IMR-90 (cell line): ENCODE measurements at regions not wholly inside any gene's neighbourhood (a gene's known extent, or its start where the extent isn't known, plus 50 kb on each side); places are given as distances from the start of the nearest gene placed in this dataset.

ENCODE experiments used
- ATAC-seq: fragments of 200-7000 bp; cut with Tn5 transposase; 2 replicates; pipeline ENCODE4 v1.9.1; 2020; ENCODE audit warnings: low read depth, mild to moderate bottlenecking, moderate library complexity
- BruUV-seq: library from RNA; stranded (reverse); fragments of 400-500 nt; replicated peaks from 2 replicates; lab custom pipeline; 2021; lab: Mats Ljungman, UMichigan
- CTCF ChIA-PET: fragments of 300-600 bp; formaldehyde crosslinking; extraction: SDS; loops from one replicate; lab custom pipeline; 2021; ENCODE audit warnings: antibody characterized with exemption; lab: Yijun Ruan, JAX
- POLR2A ChIA-PET: fragments of 300-600 bp; sonication (Branson Sonifier 250); formaldehyde crosslinking; loops from one replicate; lab custom pipeline; 2022; ENCODE audit warnings: antibody characterized with exemption; ENCODE audit not compliant: unreplicated experiment; lab: Charles Lee
- DNase-seq: peaks from one replicate; pipeline ENCODE4 v3.0.0; 2013
- H2AFZ ChIP-seq: replicated peaks from 2 replicates; pipeline ENCODE3; 2013; ENCODE audit warnings: low read length, mild to moderate bottlenecking; ENCODE audit not compliant: poor library complexity
- H2AK5ac ChIP-seq: 2 replicates; pipeline ENCODE4 v1.6.1; 2013; ENCODE audit warnings: low read depth, low read length, inconsistent platforms
- H2AK9ac ChIP-seq: replicated peaks from 2 replicates; pipeline ENCODE3; 2013; ENCODE audit warnings: mild to moderate bottlenecking, low read depth, low read length, moderate library complexity; ENCODE audit not compliant: poor library complexity
- H2BK120ac ChIP-seq: 2 replicates; pipeline ENCODE4 v1.6.1; 2013; ENCODE audit warnings: low read depth, low read length, inconsistent platforms
- H2BK15ac ChIP-seq: 3 replicates; pipeline ENCODE4 v1.6.1; 2013; ENCODE audit warnings: low read depth, low read length, inconsistent platforms
- H2BK20ac ChIP-seq: 2 replicates; pipeline ENCODE4 v1.6.1; 2013; ENCODE audit warnings: low read depth, mild to moderate bottlenecking, inconsistent platforms, low read length, moderate library complexity
- H2BK5ac ChIP-seq: 2 replicates; pipeline ENCODE4 v1.6.1; 2013; ENCODE audit warnings: mild to moderate bottlenecking, low read depth, low read length, inconsistent platforms; ENCODE audit not compliant: poor library complexity, severe bottlenecking
- H3K14ac ChIP-seq: replicated peaks from 2 replicates; pipeline ENCODE4 v1.6.1; 2013; ENCODE audit warnings: low read depth, low read length, inconsistent platforms
- H3K18ac ChIP-seq: 2 replicates; pipeline ENCODE4 v1.6.1; 2013; ENCODE audit warnings: low read depth, low read length, control low read depth
- H3K23ac ChIP-seq: 2 replicates; pipeline ENCODE4 v1.6.1; 2013; ENCODE audit warnings: low read depth, low read length, inconsistent platforms
- H3K27ac ChIP-seq: 2 replicates; pipeline ENCODE4 v1.5.1; 2013; ENCODE audit warnings: mild to moderate bottlenecking, control low read depth, low read length; ENCODE audit not compliant: insufficient read depth
- H3K27me3 ChIP-seq: 2 replicates; pipeline ENCODE4 v1.6.1; 2013; ENCODE audit warnings: low read length; ENCODE audit not compliant: control insufficient read depth, insufficient read depth
- H3K36me3 ChIP-seq: 2 replicates; pipeline ENCODE4 v1.6.1; 2013; ENCODE audit warnings: low read length, mixed read lengths; ENCODE audit not compliant: control insufficient read depth, insufficient read depth
- H3K4ac ChIP-seq: 2 replicates; pipeline ENCODE4 v1.6.1; 2013; ENCODE audit warnings: low read depth, low read length, inconsistent platforms
- H3K4me1 ChIP-seq: 2 replicates; pipeline ENCODE4 v1.6.1; 2013; ENCODE audit warnings: low read length, mixed read lengths; ENCODE audit not compliant: control insufficient read depth, insufficient read depth
- H3K4me2 ChIP-seq: 2 replicates; pipeline ENCODE4 v1.6.1; 2013; ENCODE audit warnings: low read depth, mild to moderate bottlenecking, control low read depth, low read length, moderate library complexity
- H3K4me3 ChIP-seq: 2 replicates; pipeline ENCODE4 v1.5.1; 2013; ENCODE audit warnings: low read depth, mild to moderate bottlenecking, control low read depth, low read length, moderate library complexity; ENCODE audit not compliant: insufficient read depth
- H3K56ac ChIP-seq: 2 replicates; pipeline ENCODE4 v1.6.1; 2013; ENCODE audit warnings: low read length, inconsistent platforms; ENCODE audit not compliant: insufficient read depth; ENCODE audit errors: extremely low read depth
- H3K79me1 ChIP-seq, 2 experiments: 2 replicates each; pipeline ENCODE4 v1.6.1; 2013; ENCODE audit warnings: low read length in 2 of 2, inconsistent platforms in 1 of 2, low read depth in 1 of 2
- H3K9ac ChIP-seq: 2 replicates; pipeline ENCODE4 v1.6.1; 2013; ENCODE audit warnings: low read depth, low read length, control low read depth
- H3K9me1 ChIP-seq: 2 replicates; pipeline ENCODE4 v1.6.1; 2013; ENCODE audit warnings: low read length, inconsistent platforms; ENCODE audit not compliant: insufficient read depth
- H3K9me3 ChIP-seq: 2 replicates; pipeline ENCODE4 v1.6.1; 2013; ENCODE audit warnings: low read length; ENCODE audit not compliant: control insufficient read depth, insufficient read depth
- H4K20me1 ChIP-seq: 2 replicates; pipeline ENCODE4 v1.6.1; 2013; ENCODE audit warnings: low read length, inconsistent platforms; ENCODE audit not compliant: insufficient read depth
- H4K5ac ChIP-seq: 2 replicates; pipeline ENCODE4 v1.6.1; 2013; ENCODE audit warnings: mild to moderate bottlenecking, low read depth, low read length, control low read depth
- H4K8ac ChIP-seq, 2 experiments: 2 replicates each; pipeline ENCODE4 v1.6.1; 2013; ENCODE audit warnings: low read depth in 2 of 2, low read length in 2 of 2, control low read depth in 1 of 2, inconsistent platforms in 1 of 2
- H4K91ac ChIP-seq: 2 replicates; pipeline ENCODE4 v1.6.1; 2013; ENCODE audit warnings: low read depth, low read length, inconsistent platforms; ENCODE audit not compliant: insufficient read depth
- BHLHE40 ChIP-seq: fragments of 150-350 bp; IDR thresholded peaks from 2 replicates; pipeline ENCODE4 v1.6.1; 2016; ENCODE audit warnings: mild to moderate bottlenecking, low read depth, low read length
- CEBPB ChIP-seq: IDR thresholded peaks from 2 replicates; pipeline ENCODE4 v1.6.1; 2012; ENCODE audit warnings: low read depth, low read length, improper control_type of control experiment
- CHD1 ChIP-seq: IDR thresholded peaks from 2 replicates; pipeline ENCODE4 v1.6.1; 2012; ENCODE audit warnings: low read depth, low read length, improper control_type of control experiment
- ELK1 ChIP-seq: fragments of 150-350 bp; IDR thresholded peaks from 2 replicates; pipeline ENCODE4 v1.6.1; 2016; ENCODE audit warnings: low read depth, mild to moderate bottlenecking, low read length, moderate library complexity, borderline replicate concordance
- FOS ChIP-seq: fragments of 150-350 bp; IDR thresholded peaks from 2 replicates; pipeline ENCODE4 v1.6.1; 2016; ENCODE audit warnings: low read depth, low read length
- MAFK ChIP-seq: IDR thresholded peaks from 2 replicates; pipeline ENCODE4 v1.6.1; 2012; ENCODE audit warnings: low read depth, low read length, improper control_type of control experiment
- MAZ ChIP-seq: IDR thresholded peaks from 2 replicates; pipeline ENCODE4 v1.6.1; 2012; ENCODE audit warnings: low read depth, mild to moderate bottlenecking, low read length, improper control_type of control experiment, moderate library complexity, borderline replicate concordance
- MXI1 ChIP-seq: IDR thresholded peaks from 2 replicates; pipeline ENCODE4 v1.6.1; 2012; ENCODE audit warnings: low read depth, mild to moderate bottlenecking, low read length, moderate library complexity, borderline replicate concordance
- NFE2L2 ChIP-seq: fragments of 150-350 bp; IDR thresholded peaks from 2 replicates; pipeline ENCODE4 v1.6.1; 2016; ENCODE audit warnings: low read depth, mild to moderate bottlenecking, low read length
- POLR2A ChIP-seq: IDR thresholded peaks from 2 replicates; pipeline ENCODE4 v1.6.1; 2012; ENCODE audit warnings: mild to moderate bottlenecking, low read depth, low read length
- RAD21 ChIP-seq: IDR thresholded peaks from 2 replicates; pipeline ENCODE4 v1.6.1; 2012; ENCODE audit warnings: low read length, improper control_type of control experiment
- RCOR1 ChIP-seq: IDR thresholded peaks from 2 replicates; pipeline ENCODE4 v1.6.1; 2012; ENCODE audit warnings: mild to moderate bottlenecking, low read length, improper control_type of control experiment; ENCODE audit not compliant: insufficient replicate concordance
- RFX5 ChIP-seq: IDR thresholded peaks from 2 replicates; pipeline ENCODE4 v1.8.0; 2012; ENCODE audit warnings: low read depth, mild to moderate bottlenecking, low read length, moderate library complexity
- SMC3 ChIP-seq: fragments of 150-350 bp; IDR thresholded peaks from 2 replicates; pipeline ENCODE4 v1.6.1; 2016; ENCODE audit warnings: low read depth, mild to moderate bottlenecking, antibody characterized with exemption, low read length, moderate library complexity
- WGBS, 2 experiments: methylation state at CpG; one replicate each; pipeline versions ENCODE4 v1.1.5 to v1.1.7; 2013; ENCODE audit warnings: missing lambda C conversion rate in 2 of 2; ENCODE audit not compliant: insufficient read length in 1 of 2; ENCODE audit errors: extremely low coverage in 2 of 2; 5-methylcytosine and 5-hydroxymethylcytosine counted together
- dilution Hi-C: fragments of 300-500 bp; cut with HindIII; formaldehyde crosslinking; loops from one replicate; pipeline ENCODE4 v1.14.3; 2018; ENCODE audit warnings: low sequenced_read_pairs; ENCODE audit not compliant: unreplicated experiment
- in situ Hi-C: fragments of 300-500 bp; cut with MboI; formaldehyde crosslinking; loops from 3 replicates; pipeline ENCODE4 v1.14.3; 2019; ENCODE audit warnings: low sequenced_read_pairs, inconsistent platforms, mixed read lengths
- intact Hi-C: fragments of 100-400 bp; cut with micrococcal nuclease; formaldehyde crosslinking; loops from 2 replicates; pipeline ENCODE4 v1.10.0; 2022
- TF ChIP-seq, protein P1 (sequence below): fragments of 150-350 bp; IDR thresholded peaks from 2 replicates; pipeline ENCODE4 v1.6.1; 2017; ENCODE audit warnings: mild to moderate bottlenecking, antibody characterized with exemption, low read length, low read depth
- TF ChIP-seq, protein P2 (sequence below): conservative IDR thresholded peaks from 2 replicates; pipeline ENCODE4 v1.5.1; 2012; ENCODE audit warnings: mild to moderate bottlenecking, low read depth, low read length, improper control_type of control experiment

- no peaks in the 10 kb centered on the region for H3K36me3 ChIP-seq
- TF ChIP-seq ELK1 (no peak), NFE2L2 (no peak), RCOR1 (no peak), MXI1 (no peak), POLR2A (no peak), BHLHE40 (no peak), RFX5 (no peak), MAZ (no peak), MAFK (no peak), RAD21 (no peak), SMC3 (no peak), FOS (no peak), CEBPB (no peak), CHD1 (no peak)
- TF ChIP-seq, protein P1, sequence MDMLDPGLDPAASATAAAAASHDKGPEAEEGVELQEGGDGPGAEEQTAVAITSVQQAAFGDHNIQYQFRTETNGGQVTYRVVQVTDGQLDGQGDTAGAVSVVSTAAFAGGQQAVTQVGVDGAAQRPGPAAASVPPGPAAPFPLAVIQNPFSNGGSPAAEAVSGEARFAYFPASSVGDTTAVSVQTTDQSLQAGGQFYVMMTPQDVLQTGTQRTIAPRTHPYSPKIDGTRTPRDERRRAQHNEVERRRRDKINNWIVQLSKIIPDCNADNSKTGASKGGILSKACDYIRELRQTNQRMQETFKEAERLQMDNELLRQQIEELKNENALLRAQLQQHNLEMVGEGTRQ, result no peak
- TF ChIP-seq, protein P2, sequence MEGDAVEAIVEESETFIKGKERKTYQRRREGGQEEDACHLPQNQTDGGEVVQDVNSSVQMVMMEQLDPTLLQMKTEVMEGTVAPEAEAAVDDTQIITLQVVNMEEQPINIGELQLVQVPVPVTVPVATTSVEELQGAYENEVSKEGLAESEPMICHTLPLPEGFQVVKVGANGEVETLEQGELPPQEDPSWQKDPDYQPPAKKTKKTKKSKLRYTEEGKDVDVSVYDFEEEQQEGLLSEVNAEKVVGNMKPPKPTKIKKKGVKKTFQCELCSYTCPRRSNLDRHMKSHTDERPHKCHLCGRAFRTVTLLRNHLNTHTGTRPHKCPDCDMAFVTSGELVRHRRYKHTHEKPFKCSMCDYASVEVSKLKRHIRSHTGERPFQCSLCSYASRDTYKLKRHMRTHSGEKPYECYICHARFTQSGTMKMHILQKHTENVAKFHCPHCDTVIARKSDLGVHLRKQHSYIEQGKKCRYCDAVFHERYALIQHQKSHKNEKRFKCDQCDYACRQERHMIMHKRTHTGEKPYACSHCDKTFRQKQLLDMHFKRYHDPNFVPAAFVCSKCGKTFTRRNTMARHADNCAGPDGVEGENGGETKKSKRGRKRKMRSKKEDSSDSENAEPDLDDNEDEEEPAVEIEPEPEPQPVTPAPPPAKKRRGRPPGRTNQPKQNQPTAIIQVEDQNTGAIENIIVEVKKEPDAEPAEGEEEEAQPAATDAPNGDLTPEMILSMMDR, result no peak
- intact Hi-C loops (no loop called here), dilution Hi-C loops (no loop called here), in situ Hi-C loops (no loop called here)
- H3K4ac ChIP-seq, result no peak overlapping the region
- DNase-seq (no peak), ATAC-seq (no peak)
- no peak overlapping the region for H3K9ac ChIP-seq
- no peak overlapping the region for H3K4me3 ChIP-seq
- H4K5ac ChIP-seq, result no peak overlapping the region
- no peak overlapping the region for H3K56ac ChIP-seq
- H3K14ac ChIP-seq, result no peak overlapping the region
- 60% methylated on average over 2 of the region's 29 CpGs; no CpG with 5 or more reads in 1 of the 2 experiments for WGBS, 2 experiments
- no peak overlapping the region for H3K23ac ChIP-seq
- H2AFZ ChIP-seq, result no peak overlapping the region
- no peaks in the 10 kb centered on the region for H4K20me1 ChIP-seq
- POLR2A ChIA-PET, result no interaction called here
- H2BK20ac ChIP-seq, result no peak overlapping the region
- H4K91ac ChIP-seq, result no peak overlapping the region
- no peaks in the 10 kb centered on the region for H3K79me1 ChIP-seq
- no peak overlapping the region for H2BK15ac ChIP-seq
- no peak overlapping the region for H3K27ac ChIP-seq
- no peak overlapping the region for H2BK120ac ChIP-seq
- H3K18ac ChIP-seq, result no peak overlapping the region
- H3K27me3 ChIP-seq, result no peaks in the 10 kb centered on the region
- H2BK5ac ChIP-seq, result no peak overlapping the region
- no peaks in the 10 kb centered on the region for H3K9me1 ChIP-seq
- H2AK5ac ChIP-seq, result no peak overlapping the region
- CTCF ChIA-PET, result no interaction called here
- H2AK9ac ChIP-seq, result no peak overlapping the region
- H3K4me1 ChIP-seq, result no peaks in the 10 kb centered on the region
- H4K8ac ChIP-seq, result no peak overlapping the region
- H3K9me3 ChIP-seq, result peaks cover 69% of the 10 kb centered on the region
- no TSS peak for BruUV-seq
- no peak overlapping the region for H3K4me2 ChIP-seq
Observed at GRCh38 chr14:104301731-104302460, 163.5 kb downstream of the KIF26A start.
